GM12892 (cell line): ENCODE measurements at regions not wholly inside any gene's neighbourhood (a gene's known extent, or its start where the extent isn't known, plus 50 kb on each side); places are given as distances from the start of the nearest gene placed in this dataset.

Experiments used
- POLR2A ChIP-seq: IDR thresholded peaks from 2 replicates; pipeline ENCODE4 v1.6.1; 2011; ENCODE audit warnings: low read depth, low read length, control low read depth
- POLR2AphosphoS5 ChIP-seq: IDR thresholded peaks from 2 replicates; pipeline ENCODE4 v1.6.1; 2011; ENCODE audit warnings: low read depth, low read length, control low read depth
- TAF1 ChIP-seq: IDR thresholded peaks from 2 replicates; pipeline ENCODE4 v1.6.1; 2011; ENCODE audit warnings: low read depth, mild to moderate bottlenecking, control low read depth, low read length, borderline replicate concordance

DNA sequence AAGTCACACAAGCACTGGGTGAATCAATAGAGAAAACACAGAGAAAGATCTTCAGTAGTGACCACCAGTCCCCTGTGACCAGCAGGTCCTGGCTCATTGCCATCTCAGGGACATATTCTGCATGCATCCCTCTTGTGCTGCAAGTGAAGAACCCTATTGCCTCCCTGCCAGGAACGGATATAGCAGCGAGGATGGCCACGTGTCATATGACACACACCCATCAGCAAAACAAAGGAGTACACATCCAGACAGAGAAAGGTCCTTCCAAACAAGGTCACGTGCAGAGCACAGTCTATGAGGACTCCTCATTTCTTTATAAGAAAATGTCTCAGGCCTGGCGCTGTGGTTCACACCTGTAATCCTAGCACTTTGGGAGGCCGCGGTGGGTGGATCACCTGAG lies 638.4 kb downstream of the FLRT2 start:
- no peak for TF ChIP-seq POLR2AphosphoS5
- TF ChIP-seq POLR2A = no peak
- no peak for TF ChIP-seq TAF1
